SK-N-SH (cell line): ENCODE measurements at regions not wholly inside any gene's neighbourhood (a gene's known extent, or its start where the extent isn't known, plus 50 kb on each side); places are given as distances from the start of the nearest gene placed in this dataset.

Experiments
- CTCF ChIA-PET: fragments of 300-600, 350-600 bp; formaldehyde crosslinking; extraction: SDS; loops from one replicate; lab custom pipeline; 2021; lab: Yijun Ruan, JAX
- POLR2A ChIA-PET: fragments of 350-600 bp; sonication (Branson Sonifier 250); formaldehyde crosslinking; extraction: SDS; loops from one replicate; lab custom pipeline; 2020; ENCODE audit warnings: antibody characterized with exemption, inconsistent platforms; lab: Yijun Ruan, JAX
- DNase-seq: peaks from one replicate; pipeline ENCODE4 v3.0.0; 2012
- H2AFZ ChIP-seq: fragments of 200-600 bp; sonication (generic); 2 replicates; pipeline ENCODE4 v1.8.1; 2016; ENCODE audit warnings: antibody characterized with exemption, mild to moderate bottlenecking, low read depth
- H3F3A ChIP-seq: fragments of 200-600 bp; sonication (generic); replicated peaks from 2 replicates; pipeline ENCODE3; 2016; ENCODE audit warnings: antibody characterized with exemption, mild to moderate bottlenecking; ENCODE audit not compliant: insufficient read depth
- H3K27ac ChIP-seq, 2 experiments: fragments of 200-500 bp in 1 of 2; fragments of 200-600 bp in 1 of 2; sonication (Bioruptor generic) in 1 of 2; sonication (generic), shearing (Covaris generic) in 1 of 2; 2 replicates each; pipeline versions ENCODE4 v1.5.1 to v1.6.1; 2014 to 2016; ENCODE audit warnings: low read depth in 2 of 2, inconsistent platforms in 1 of 2, low read length in 1 of 2, mild to moderate bottlenecking in 1 of 2, mixed read lengths in 1 of 2
- H3K27me3 ChIP-seq: fragments of 200-600 bp; sonication (generic), shearing (Covaris generic); 2 replicates; pipeline ENCODE4 v1.6.1; 2016; ENCODE audit warnings: mixed run types; ENCODE audit not compliant: insufficient read depth
- H3K36me3 ChIP-seq, 2 experiments: fragments of 200-500 bp in 1 of 2; fragments of 200-600 bp in 1 of 2; sonication (Bioruptor generic) in 1 of 2; sonication (generic) in 1 of 2; replicated peaks in 1 of 2; 2 replicates each; pipeline versions ENCODE3 to v1.5.1; 2014 to 2016; ENCODE audit warnings: low read length in 1 of 2, mild to moderate bottlenecking in 1 of 2; ENCODE audit not compliant: insufficient read depth in 2 of 2, control insufficient read depth in 1 of 2
- H3K4me1 ChIP-seq, 2 experiments: fragments of 200-500 bp in 1 of 2; fragments of 200-600 bp in 1 of 2; sonication (Bioruptor generic) in 1 of 2; sonication (generic), shearing (Covaris generic) in 1 of 2; 2 replicates each; pipeline versions ENCODE4 v1.5.1 to v1.6.1; 2014 to 2016; ENCODE audit warnings: low read depth in 1 of 2, low read length in 1 of 2, mixed run types in 1 of 2; ENCODE audit not compliant: insufficient read depth in 2 of 2, control insufficient read depth in 1 of 2
- H3K4me2 ChIP-seq: fragments of 200-600 bp; sonication (generic), shearing (Covaris generic); 2 replicates; pipeline ENCODE4 v1.6.1; 2017; ENCODE audit warnings: mixed run types
- H3K4me3 ChIP-seq, 2 experiments: fragments of 200-500 bp in 1 of 2; fragments of 200-600 bp in 1 of 2; sonication (Bioruptor generic) in 1 of 2; sonication (generic), shearing (Covaris generic) in 1 of 2; 2 replicates each; pipeline versions ENCODE4 v1.5.1 to v1.8.1; 2014 to 2016; ENCODE audit warnings: low read depth in 2 of 2, inconsistent platforms in 1 of 2, low read length in 1 of 2, mild to moderate bottlenecking in 1 of 2, mixed read lengths in 1 of 2, moderate library complexity in 1 of 2
- H3K79me2 ChIP-seq: fragments of 200-600 bp; sonication (generic); 2 replicates; pipeline ENCODE4 v1.8.1; 2017; ENCODE audit warnings: mild to moderate bottlenecking; ENCODE audit not compliant: insufficient read depth
- H3K9ac ChIP-seq: fragments of 200-600 bp; sonication (generic); 2 replicates; pipeline ENCODE4 v1.6.1; 2017; ENCODE audit warnings: mixed run types
- H3K9me2 ChIP-seq: fragments of 200-600 bp; sonication (generic); 2 replicates; pipeline ENCODE4 v1.6.1; 2017; ENCODE audit warnings: mixed run types
- H3K9me3 ChIP-seq: fragments of 200-600 bp; sonication (generic); 2 replicates; pipeline ENCODE4 v1.6.1; 2017; ENCODE audit warnings: mixed run types, mild to moderate bottlenecking, moderate library complexity
- H4K20me1 ChIP-seq: fragments of 200-600 bp; sonication (generic); 2 replicates; pipeline ENCODE4 v1.6.1; 2017; ENCODE audit warnings: mild to moderate bottlenecking, mixed run types; ENCODE audit not compliant: insufficient read depth
- CTCF ChIP-seq: fragments of 200-600 bp; sonication (generic); IDR thresholded peaks from 2 replicates; pipeline ENCODE4 v1.6.1; 2017; ENCODE audit warnings: antibody characterized with exemption, mild to moderate bottlenecking, moderate library complexity
- ELF1 ChIP-seq: IDR thresholded peaks from 2 replicates; pipeline ENCODE4 v1.4.0; 2012
- EP300 ChIP-seq, 2 experiments: IDR thresholded peaks; 2 replicates each; pipeline versions ENCODE4 v1.4.0 to v1.6.1; 2012; ENCODE audit warnings: borderline replicate concordance in 1 of 2, low read depth in 1 of 2, low read length in 1 of 2
- FOSL2 ChIP-seq: IDR thresholded peaks from 2 replicates; pipeline ENCODE4 v1.4.0; 2012; ENCODE audit warnings: low read depth, mild to moderate bottlenecking, moderate library complexity, borderline replicate concordance
- FOXJ3 ChIP-seq: sonication (generic); formaldehyde crosslinking; IDR thresholded peaks from 2 replicates; pipeline ENCODE4 v1.5.1; 2020; ENCODE audit warnings: mild to moderate bottlenecking, missing genetic modification reagents
- FOXM1 ChIP-seq: IDR thresholded peaks from 2 replicates; pipeline ENCODE4 v1.4.0; 2012; ENCODE audit warnings: low read depth, mild to moderate bottlenecking
- MEF2A ChIP-seq: IDR thresholded peaks from 2 replicates; pipeline ENCODE4 v1.4.0; 2012; ENCODE audit warnings: low read depth, borderline replicate concordance
- MXI1 ChIP-seq: IDR thresholded peaks from 2 replicates; pipeline ENCODE4 v1.6.1; 2012; ENCODE audit warnings: mild to moderate bottlenecking, low read depth, low read length, improper control_type of control experiment
- NRF1 ChIP-seq: IDR thresholded peaks from 2 replicates; pipeline ENCODE4 v1.6.1; 2012; ENCODE audit warnings: low read depth, mild to moderate bottlenecking, low read length
- REST ChIP-seq: IDR thresholded peaks from 2 replicates; pipeline ENCODE4 v1.6.1; 2012; ENCODE audit warnings: mild to moderate bottlenecking, low read depth, low read length, moderate library complexity
- RXRA ChIP-seq: IDR thresholded peaks from 2 replicates; pipeline ENCODE4 v1.4.0; 2012; ENCODE audit warnings: low read depth, mild to moderate bottlenecking, borderline replicate concordance
- SIN3A ChIP-seq: IDR thresholded peaks from 2 replicates; pipeline ENCODE4 v1.6.1; 2012; ENCODE audit warnings: low read depth, mild to moderate bottlenecking, low read length, moderate library complexity, borderline replicate concordance
- SMC3 ChIP-seq: IDR thresholded peaks from 2 replicates; pipeline ENCODE4 v1.6.1; 2012; ENCODE audit warnings: low read depth, low read length, improper control_type of control experiment
- TCF12 ChIP-seq: IDR thresholded peaks from 2 replicates; pipeline ENCODE4 v1.4.0; 2012
- USF1 ChIP-seq: IDR thresholded peaks from 2 replicates; pipeline ENCODE4 v1.4.0; 2012; ENCODE audit warnings: low read depth, borderline replicate concordance
- YY1 ChIP-seq: IDR thresholded peaks from 2 replicates; pipeline ENCODE4 v1.4.0; 2012; ENCODE audit warnings: low read depth, mild to moderate bottlenecking
- WGBS: methylation state at CpG from one replicate; pipeline ENCODE4 v1.1.6; 2017; ENCODE audit warnings: low lambda C conversion rate; 5-methylcytosine and 5-hydroxymethylcytosine counted together

GRCh38 chr3:104126463-104126862 is 1240.2 kb upstream of the ALCAM start:
- DNase-seq = no peak
- Histone ChIP-seq H3K9me2 (no peaks in the 10 kb centered on the region), H3K9me3 (peaks cover 6% of the 10 kb centered on the region; the same call in 1 of the 2 replicates), H4K20me1 (no peaks in the 10 kb centered on the region), H3F3A (no peaks in the 10 kb centered on the region), H3K4me3 (no peak overlapping the region), H3K36me3 (no peaks in the 10 kb centered on the region)
- POLR2A ChIA-PET = no interaction called here
- no CpG with 5 or more reads among the region's 4 CpGs for WGBS
- TF ChIP-seq MEF2A (no peak), ELF1 (no peak), FOXJ3 (no peak), CTCF (no peak)
- TF ChIP-seq, all 33 proteins: peak for 0
- Histone ChIP-seq H3K27me3 (no peaks in the 10 kb centered on the region), H3K27ac (no peak overlapping the region), H3K4me2 (no peak overlapping the region), H3K4me1 (no peaks in the 10 kb centered on the region), H3K79me2 (no peaks in the 10 kb centered on the region), H3K9ac (no peak overlapping the region), H2AFZ (no peak overlapping the region)
- CTCF ChIA-PET = no interaction called here

GRCh38 chr3:104126864-104127553 is 1239.7 kb upstream of the ALCAM start:
- H3K9ac ChIP-seq = no peak overlapping the region
- H3K4me1 ChIP-seq = no peaks in the 10 kb centered on the region
- no peak for DNase-seq
- no peak overlapping the region for H3K4me3 ChIP-seq
- H3K79me2 ChIP-seq = no peaks in the 10 kb centered on the region
- H3K9me3 ChIP-seq = peaks cover 6% of the 10 kb centered on the region; the same call in 1 of the 2 replicates
- H2AFZ ChIP-seq = no peak overlapping the region
- CTCF ChIA-PET = interaction anchor here (0.7 kb wide), 1 partner anchor 33 kb away, joined by 3 read pairs; no protein-coding TSS in a partner anchor
- H3F3A ChIP-seq = peaks cover 4% of the 10 kb centered on the region
- no peak for TF ChIP-seq TCF12
- TF ChIP-seq USF1 = no peak
- no peak for TF ChIP-seq FOXJ3
- TF ChIP-seq RXRA = no peak
- no peak for TF ChIP-seq FOSL2
- no peak for TF ChIP-seq SIN3A
- no peak for TF ChIP-seq NRF1
- no peak for TF ChIP-seq SMC3
- no peak for TF ChIP-seq EP300 (IDR thresholded peaks at IDR 0.05; ENCODE audit: borderline replicate concordance in 1 of 2, low read depth in 1 of 2, low read length in 1 of 2)
- TF ChIP-seq YY1 = no peak
- no peak for TF ChIP-seq FOXM1
- TF ChIP-seq MXI1 = no peak
- no peak for TF ChIP-seq REST
- 82% methylated on average over 7 of the region's 7 CpGs for WGBS
- no peak overlapping the region for H3K4me2 ChIP-seq
- H3K27ac ChIP-seq = no peak overlapping the region
- H4K20me1 ChIP-seq = no peaks in the 10 kb centered on the region
- POLR2A ChIA-PET = no interaction called here
- H3K9me2 ChIP-seq = no peaks in the 10 kb centered on the region
- H3K27me3 ChIP-seq = no peaks in the 10 kb centered on the region
- H3K36me3 ChIP-seq = no peaks in the 10 kb centered on the region
